HL-60 (cell line): ENCODE measurements at regions not wholly inside any gene's neighbourhood (a gene's known extent, or its start where the extent isn't known, plus 50 kb on each side); places are given as distances from the start of the nearest gene placed in this dataset.

Experiments used
- DNase-seq, 2 experiments: peaks; one replicate each; pipeline ENCODE4 v3.0.0-alpha.2; 2010 to 2020; ENCODE audit warnings: low read depth in 1 of 2, low spot score in 1 of 2
- H3K27ac ChIP-seq: fragments of 250-450 bp; sonication (Bioruptor Pico); replicated peaks from 2 replicates; pipeline ENCODE4 v1.5.1; 2020; ENCODE audit warnings: mild to moderate bottlenecking, moderate library complexity
- H3K27me3 ChIP-seq: fragments of 250-450 bp; sonication (Bioruptor Pico); 2 replicates; pipeline ENCODE4 v1.5.1; 2021; ENCODE audit warnings: mild to moderate bottlenecking, moderate library complexity; ENCODE audit not compliant: insufficient read depth, poor library complexity, severe bottlenecking
- H3K4me3 ChIP-seq: replicated peaks from 2 replicates; pipeline ENCODE4 v1.5.1; 2011; ENCODE audit warnings: mild to moderate bottlenecking, control low read depth, low read length; ENCODE audit not compliant: insufficient read depth
- GABPA ChIP-seq: IDR thresholded peaks from 2 replicates; pipeline ENCODE4 v1.6.1; 2012; ENCODE audit warnings: low read depth
- POLR2AphosphoS5 ChIP-seq: IDR thresholded peaks from 2 replicates; pipeline ENCODE4 v1.6.1; 2012; ENCODE audit warnings: low read depth
- SPI1 ChIP-seq: IDR thresholded peaks from 2 replicates; pipeline ENCODE4 v1.6.1; 2012; ENCODE audit warnings: low read depth, mild to moderate bottlenecking, borderline replicate concordance
- TF ChIP-seq, protein P1 (sequence below): IDR thresholded peaks from 2 replicates; pipeline ENCODE4 v1.6.1; 2012; ENCODE audit warnings: low read depth; ENCODE audit not compliant: insufficient replicate concordance
- TF ChIP-seq, protein P2 (sequence below): IDR thresholded peaks from one replicate; pipeline ENCODE4 v1.5.1; 2011; ENCODE audit warnings: low read length, control low read depth, inconsistent platforms; ENCODE audit not compliant: insufficient read depth

GRCh38 chr2:212682937-212683336, 144.3 kb upstream of the ERBB4 start:
- H3K27me3 ChIP-seq = no peaks in the 10 kb centered on the region
- no peak for TF ChIP-seq POLR2AphosphoS5
- TF ChIP-seq GABPA = no peak
- TF ChIP-seq, protein P1, sequence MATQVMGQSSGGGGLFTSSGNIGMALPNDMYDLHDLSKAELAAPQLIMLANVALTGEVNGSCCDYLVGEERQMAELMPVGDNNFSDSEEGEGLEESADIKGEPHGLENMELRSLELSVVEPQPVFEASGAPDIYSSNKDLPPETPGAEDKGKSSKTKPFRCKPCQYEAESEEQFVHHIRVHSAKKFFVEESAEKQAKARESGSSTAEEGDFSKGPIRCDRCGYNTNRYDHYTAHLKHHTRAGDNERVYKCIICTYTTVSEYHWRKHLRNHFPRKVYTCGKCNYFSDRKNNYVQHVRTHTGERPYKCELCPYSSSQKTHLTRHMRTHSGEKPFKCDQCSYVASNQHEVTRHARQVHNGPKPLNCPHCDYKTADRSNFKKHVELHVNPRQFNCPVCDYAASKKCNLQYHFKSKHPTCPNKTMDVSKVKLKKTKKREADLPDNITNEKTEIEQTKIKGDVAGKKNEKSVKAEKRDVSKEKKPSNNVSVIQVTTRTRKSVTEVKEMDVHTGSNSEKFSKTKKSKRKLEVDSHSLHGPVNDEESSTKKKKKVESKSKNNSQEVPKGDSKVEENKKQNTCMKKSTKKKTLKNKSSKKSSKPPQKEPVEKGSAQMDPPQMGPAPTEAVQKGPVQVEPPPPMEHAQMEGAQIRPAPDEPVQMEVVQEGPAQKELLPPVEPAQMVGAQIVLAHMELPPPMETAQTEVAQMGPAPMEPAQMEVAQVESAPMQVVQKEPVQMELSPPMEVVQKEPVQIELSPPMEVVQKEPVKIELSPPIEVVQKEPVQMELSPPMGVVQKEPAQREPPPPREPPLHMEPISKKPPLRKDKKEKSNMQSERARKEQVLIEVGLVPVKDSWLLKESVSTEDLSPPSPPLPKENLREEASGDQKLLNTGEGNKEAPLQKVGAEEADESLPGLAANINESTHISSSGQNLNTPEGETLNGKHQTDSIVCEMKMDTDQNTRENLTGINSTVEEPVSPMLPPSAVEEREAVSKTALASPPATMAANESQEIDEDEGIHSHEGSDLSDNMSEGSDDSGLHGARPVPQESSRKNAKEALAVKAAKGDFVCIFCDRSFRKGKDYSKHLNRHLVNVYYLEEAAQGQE = no peak
- H3K4me3 ChIP-seq = no peak overlapping the region
- DNase-seq = no peak
- no peak overlapping the region for H3K27ac ChIP-seq

- TF ChIP-seq SPI1 (no peak), GABPA (no peak), POLR2AphosphoS5 (no peak)
- TF ChIP-seq, protein P1 = no peak
- TF ChIP-seq, protein P2, sequence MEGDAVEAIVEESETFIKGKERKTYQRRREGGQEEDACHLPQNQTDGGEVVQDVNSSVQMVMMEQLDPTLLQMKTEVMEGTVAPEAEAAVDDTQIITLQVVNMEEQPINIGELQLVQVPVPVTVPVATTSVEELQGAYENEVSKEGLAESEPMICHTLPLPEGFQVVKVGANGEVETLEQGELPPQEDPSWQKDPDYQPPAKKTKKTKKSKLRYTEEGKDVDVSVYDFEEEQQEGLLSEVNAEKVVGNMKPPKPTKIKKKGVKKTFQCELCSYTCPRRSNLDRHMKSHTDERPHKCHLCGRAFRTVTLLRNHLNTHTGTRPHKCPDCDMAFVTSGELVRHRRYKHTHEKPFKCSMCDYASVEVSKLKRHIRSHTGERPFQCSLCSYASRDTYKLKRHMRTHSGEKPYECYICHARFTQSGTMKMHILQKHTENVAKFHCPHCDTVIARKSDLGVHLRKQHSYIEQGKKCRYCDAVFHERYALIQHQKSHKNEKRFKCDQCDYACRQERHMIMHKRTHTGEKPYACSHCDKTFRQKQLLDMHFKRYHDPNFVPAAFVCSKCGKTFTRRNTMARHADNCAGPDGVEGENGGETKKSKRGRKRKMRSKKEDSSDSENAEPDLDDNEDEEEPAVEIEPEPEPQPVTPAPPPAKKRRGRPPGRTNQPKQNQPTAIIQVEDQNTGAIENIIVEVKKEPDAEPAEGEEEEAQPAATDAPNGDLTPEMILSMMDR = no peak
- H3K4me3 ChIP-seq = no peak overlapping the region
- H3K27ac ChIP-seq = no peak overlapping the region
- no peaks in the 10 kb centered on the region for H3K27me3 ChIP-seq
- DNase-seq = no peak
Observed at GRCh38 chr2:212677466-212677865, 138.9 kb upstream of the ERBB4 start.

GRCh38 chr2:212672186-212672585, 133.6 kb upstream of the ERBB4 start:
- Histone ChIP-seq H3K4me3 (no peak overlapping the region), H3K27me3 (no peaks in the 10 kb centered on the region), H3K27ac (no peak overlapping the region)
- TF ChIP-seq GABPA (no peak), SPI1 (no peak), POLR2AphosphoS5 (no peak)
- no peak for DNase-seq

- Histone ChIP-seq H3K4me3 (no peak overlapping the region), H3K27me3 (no peaks in the 10 kb centered on the region), H3K27ac (no peak overlapping the region)
- no peak for DNase-seq
- TF ChIP-seq, protein P2 = no peak
- TF ChIP-seq, protein P1 = no peak
- TF ChIP-seq GABPA = no peak
- no peak for TF ChIP-seq POLR2AphosphoS5
- no peak for TF ChIP-seq SPI1
Observed at GRCh38 chr2:212669761-212670160, 131.2 kb upstream of the ERBB4 start.
